Activated CD8-positive, alpha-beta T cell treated with anti-CD3 and anti-CD28 coated beads for 36 hours (primary cell): ENCODE measurements at regions not wholly inside any gene's neighbourhood (a gene's known extent, or its start where the extent isn't known, plus 50 kb on each side); places are given as distances from the start of the nearest gene placed in this dataset.

Source experiments
- ATAC-seq: fragments of 200-7000 bp; cut with Tn5 transposase; one replicate; pipeline ENCODE4 v1.10.0; 2021; ENCODE audit warnings: mild to moderate bottlenecking, moderate library complexity
- CTCF ChIA-PET: fragments of 350-600 bp; sonication (Branson Sonifier 250); formaldehyde crosslinking; loops from one replicate; lab custom pipeline; 2021; ENCODE audit warnings: antibody characterized with exemption; lab: Charles Lee
- POLR2A ChIA-PET: fragments of 350-600 bp; sonication (Branson Sonifier 250); formaldehyde crosslinking; loops from one replicate; lab custom pipeline; 2021; ENCODE audit warnings: antibody characterized with exemption; lab: Charles Lee
- DNase-seq: peaks from one replicate; pipeline ENCODE4 v3.0.0-alpha.2; 2020
- H3K27ac Mint-ChIP-seq: one replicate; pipeline ENCODE4 v1.8.0; 2021; ENCODE audit warnings: mild to moderate bottlenecking, mixed read lengths
- H3K27me3 Mint-ChIP-seq: one replicate; pipeline ENCODE4 v1.8.0; 2021; ENCODE audit warnings: mixed read lengths
- H3K36me3 Mint-ChIP-seq: one replicate; pipeline ENCODE4 v1.8.0; 2021; ENCODE audit warnings: low read depth, mixed read lengths
- H3K4me1 Mint-ChIP-seq: one replicate; pipeline ENCODE4 v1.8.0; 2021; ENCODE audit warnings: low read depth, mixed read lengths
- H3K4me3 Mint-ChIP-seq: one replicate; pipeline ENCODE4 v1.8.0; 2021; ENCODE audit warnings: mild to moderate bottlenecking, moderate library complexity, mixed read lengths
- H3K9me3 Mint-ChIP-seq: one replicate; pipeline ENCODE4 v1.8.0; 2021; ENCODE audit warnings: mixed read lengths
- intact Hi-C: fragments of 100-400 bp; cut with micrococcal nuclease; formaldehyde crosslinking; loops from one replicate; pipeline ENCODE4 v1.10.0; 2022
- TF ChIP-seq, protein P1 (sequence below): fragments of 200-600 bp; IDR thresholded peaks from one replicate; pipeline ENCODE4 v1.8.0; 2022; ENCODE audit warnings: antibody characterized with exemption, mild to moderate bottlenecking

DNA sequence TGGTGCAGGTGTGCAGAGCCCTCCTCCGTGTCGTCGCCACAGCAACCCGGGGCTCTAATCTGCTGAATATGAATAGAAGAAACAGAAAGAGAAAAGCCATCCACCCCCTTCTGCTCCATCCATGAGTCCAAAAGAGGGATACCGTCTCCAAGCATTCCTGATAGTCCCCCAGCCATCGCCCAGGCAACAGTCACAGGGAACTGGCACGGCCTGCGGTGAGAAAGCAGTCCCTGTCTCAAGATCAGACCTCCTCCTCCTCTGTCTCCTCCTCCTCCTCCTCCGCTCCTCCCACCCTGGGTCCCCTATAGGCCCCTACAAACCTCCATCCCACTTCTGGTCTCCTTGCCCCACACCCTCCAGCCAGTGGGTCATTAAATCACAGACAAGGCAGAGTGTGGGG lies 308.1 kb upstream of the MPDZ start:
- intact Hi-C loops: no loop called here
- TF ChIP-seq, protein P1, sequence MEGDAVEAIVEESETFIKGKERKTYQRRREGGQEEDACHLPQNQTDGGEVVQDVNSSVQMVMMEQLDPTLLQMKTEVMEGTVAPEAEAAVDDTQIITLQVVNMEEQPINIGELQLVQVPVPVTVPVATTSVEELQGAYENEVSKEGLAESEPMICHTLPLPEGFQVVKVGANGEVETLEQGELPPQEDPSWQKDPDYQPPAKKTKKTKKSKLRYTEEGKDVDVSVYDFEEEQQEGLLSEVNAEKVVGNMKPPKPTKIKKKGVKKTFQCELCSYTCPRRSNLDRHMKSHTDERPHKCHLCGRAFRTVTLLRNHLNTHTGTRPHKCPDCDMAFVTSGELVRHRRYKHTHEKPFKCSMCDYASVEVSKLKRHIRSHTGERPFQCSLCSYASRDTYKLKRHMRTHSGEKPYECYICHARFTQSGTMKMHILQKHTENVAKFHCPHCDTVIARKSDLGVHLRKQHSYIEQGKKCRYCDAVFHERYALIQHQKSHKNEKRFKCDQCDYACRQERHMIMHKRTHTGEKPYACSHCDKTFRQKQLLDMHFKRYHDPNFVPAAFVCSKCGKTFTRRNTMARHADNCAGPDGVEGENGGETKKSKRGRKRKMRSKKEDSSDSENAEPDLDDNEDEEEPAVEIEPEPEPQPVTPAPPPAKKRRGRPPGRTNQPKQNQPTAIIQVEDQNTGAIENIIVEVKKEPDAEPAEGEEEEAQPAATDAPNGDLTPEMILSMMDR: no peak
- CTCF ChIA-PET: no interaction called here

GRCh38 chr9:13586587-13587374 lies 307.3 kb upstream of the MPDZ start:
- ChIA-PET CTCF (no interaction called here), POLR2A (no interaction called here)
- peaks cover 5% of the 10 kb centered on the region for H3K9me3 Mint-ChIP-seq
- H3K36me3 Mint-ChIP-seq: no peaks in the 10 kb centered on the region
- H3K4me3 Mint-ChIP-seq: no peak overlapping the region
- no peak for DNase-seq
- TF ChIP-seq, protein P1: no peak
- intact Hi-C loops: no loop called here
- no peak for ATAC-seq
- H3K4me1 Mint-ChIP-seq: no peaks in the 10 kb centered on the region
- H3K27me3 Mint-ChIP-seq: no peaks in the 10 kb centered on the region
- H3K27ac Mint-ChIP-seq: no peak overlapping the region

More for the DNA sequence above, 308.1 kb upstream of the MPDZ start:
- no peaks in the 10 kb centered on the region for H3K36me3 Mint-ChIP-seq
- POLR2A ChIA-PET: no interaction called here
- no peaks in the 10 kb centered on the region for H3K4me1 Mint-ChIP-seq
- no peak for ATAC-seq
- no peaks in the 10 kb centered on the region for H3K27me3 Mint-ChIP-seq
- H3K27ac Mint-ChIP-seq: no peak overlapping the region
- no peak overlapping the region for H3K4me3 Mint-ChIP-seq
- peaks cover 8% of the 10 kb centered on the region for H3K9me3 Mint-ChIP-seq
- DNase-seq: no peak

GRCh38 chr9:13580760-13581159 lies 301.3 kb upstream of the MPDZ start:
- H3K9me3 Mint-ChIP-seq: peaks cover 6% of the 10 kb centered on the region
- POLR2A ChIA-PET: no interaction called here
- H3K36me3 Mint-ChIP-seq: no peaks in the 10 kb centered on the region
- no peak overlapping the region for H3K27ac Mint-ChIP-seq
- intact Hi-C loops: no loop called here
- H3K27me3 Mint-ChIP-seq: no peaks in the 10 kb centered on the region
- DNase-seq (no peak), ATAC-seq (no peak)
- H3K4me1 Mint-ChIP-seq: no peaks in the 10 kb centered on the region
- TF ChIP-seq, protein P1: no peak
- CTCF ChIA-PET: no interaction called here
- H3K4me3 Mint-ChIP-seq: no peak overlapping the region

- Mint-ChIP-seq H3K27me3 (no peaks in the 10 kb centered on the region), H3K9me3 (peaks cover 9% of the 10 kb centered on the region), H3K36me3 (no peaks in the 10 kb centered on the region), H3K27ac (no peak overlapping the region), H3K4me1 (no peaks in the 10 kb centered on the region), H3K4me3 (no peak overlapping the region)
- TF ChIP-seq, protein P1: no peak
- DNase-seq: no peak
- ATAC-seq: no peak
- ChIA-PET POLR2A (no interaction called here), CTCF (no interaction called here)
- intact Hi-C loops: no loop called here
These were observed 300.6 kb upstream of the MPDZ start for GRCh38 chr9:13580131-13580530.

DNA sequence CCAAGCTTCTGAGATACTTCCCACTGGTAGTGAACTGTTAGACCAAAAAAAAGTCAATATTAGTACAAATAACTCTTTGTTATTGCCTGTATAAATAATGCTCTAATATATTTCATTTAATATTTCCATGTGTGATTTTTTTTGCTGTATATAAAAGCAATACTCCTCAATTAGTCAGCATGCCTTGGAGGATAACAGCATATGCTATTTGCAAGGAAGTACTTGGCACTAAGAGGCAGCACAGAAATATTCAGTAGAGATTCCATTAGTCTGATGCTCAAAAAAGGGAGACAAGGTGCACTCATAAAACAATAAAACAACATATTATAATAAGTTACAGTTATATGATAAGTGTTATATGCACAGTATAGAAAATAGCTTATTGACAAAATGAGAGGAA lies 296.6 kb upstream of the MPDZ start:
- Mint-ChIP-seq H3K36me3 (no peaks in the 10 kb centered on the region), H3K27me3 (no peaks in the 10 kb centered on the region), H3K4me1 (no peaks in the 10 kb centered on the region), H3K9me3 (peaks cover 6% of the 10 kb centered on the region), H3K4me3 (no peak overlapping the region), H3K27ac (no peak overlapping the region)
- TF ChIP-seq, protein P1: no peak
- intact Hi-C loops: no loop called here
- ChIA-PET CTCF (no interaction called here), POLR2A (no interaction called here)
- ATAC-seq (no peak), DNase-seq (no peak)
